ENCODE measurements at regions not wholly inside any gene's neighbourhood (a gene's known extent, or its start where the extent isn't known, plus 50 kb on each side); places are given as distances from the start of the nearest gene placed in this dataset.

DNA sequence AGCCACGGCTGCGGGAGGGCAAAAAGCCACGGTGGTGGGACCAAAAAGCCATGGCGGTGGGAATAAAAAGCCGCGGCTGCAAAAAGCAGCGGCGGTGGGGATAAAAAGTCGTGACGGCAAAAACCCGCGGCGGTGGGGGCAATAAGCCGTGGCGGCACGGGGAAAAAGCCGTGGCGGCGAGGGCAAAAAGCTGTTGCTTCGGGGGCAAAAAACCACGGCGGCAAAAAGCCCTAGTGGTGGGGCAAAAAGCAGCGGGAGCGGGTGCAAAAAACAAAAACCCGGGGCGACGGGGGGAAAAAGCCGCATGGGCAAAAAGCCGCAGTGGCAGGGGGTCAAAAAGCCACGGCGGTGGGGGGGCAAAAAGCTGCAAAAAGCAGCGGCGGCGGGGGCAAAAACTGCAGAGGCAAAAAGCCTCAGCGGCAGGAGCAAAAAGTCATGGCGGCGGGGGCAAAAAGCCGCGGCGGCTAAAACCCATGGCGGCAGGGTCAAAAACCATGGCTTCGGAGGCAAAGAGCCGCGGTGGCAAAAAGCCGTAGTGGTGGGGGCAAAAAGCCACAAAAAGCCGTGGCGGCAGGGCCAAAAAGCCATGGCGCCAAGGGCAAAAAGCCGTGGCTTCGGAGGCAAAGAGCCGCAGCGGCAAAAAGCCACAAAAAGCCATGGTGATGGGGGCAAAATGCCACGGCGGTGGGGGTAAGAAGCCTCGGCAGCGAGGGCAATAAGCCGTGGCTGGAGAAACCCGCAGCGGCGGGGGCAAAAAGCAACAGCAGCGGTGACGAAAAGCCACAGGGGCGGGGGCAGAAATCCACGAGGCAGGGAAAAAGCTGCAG, 525.8 kb downstream of the ZNF33B start:
- TF ChIP-seq, protein P1, sequence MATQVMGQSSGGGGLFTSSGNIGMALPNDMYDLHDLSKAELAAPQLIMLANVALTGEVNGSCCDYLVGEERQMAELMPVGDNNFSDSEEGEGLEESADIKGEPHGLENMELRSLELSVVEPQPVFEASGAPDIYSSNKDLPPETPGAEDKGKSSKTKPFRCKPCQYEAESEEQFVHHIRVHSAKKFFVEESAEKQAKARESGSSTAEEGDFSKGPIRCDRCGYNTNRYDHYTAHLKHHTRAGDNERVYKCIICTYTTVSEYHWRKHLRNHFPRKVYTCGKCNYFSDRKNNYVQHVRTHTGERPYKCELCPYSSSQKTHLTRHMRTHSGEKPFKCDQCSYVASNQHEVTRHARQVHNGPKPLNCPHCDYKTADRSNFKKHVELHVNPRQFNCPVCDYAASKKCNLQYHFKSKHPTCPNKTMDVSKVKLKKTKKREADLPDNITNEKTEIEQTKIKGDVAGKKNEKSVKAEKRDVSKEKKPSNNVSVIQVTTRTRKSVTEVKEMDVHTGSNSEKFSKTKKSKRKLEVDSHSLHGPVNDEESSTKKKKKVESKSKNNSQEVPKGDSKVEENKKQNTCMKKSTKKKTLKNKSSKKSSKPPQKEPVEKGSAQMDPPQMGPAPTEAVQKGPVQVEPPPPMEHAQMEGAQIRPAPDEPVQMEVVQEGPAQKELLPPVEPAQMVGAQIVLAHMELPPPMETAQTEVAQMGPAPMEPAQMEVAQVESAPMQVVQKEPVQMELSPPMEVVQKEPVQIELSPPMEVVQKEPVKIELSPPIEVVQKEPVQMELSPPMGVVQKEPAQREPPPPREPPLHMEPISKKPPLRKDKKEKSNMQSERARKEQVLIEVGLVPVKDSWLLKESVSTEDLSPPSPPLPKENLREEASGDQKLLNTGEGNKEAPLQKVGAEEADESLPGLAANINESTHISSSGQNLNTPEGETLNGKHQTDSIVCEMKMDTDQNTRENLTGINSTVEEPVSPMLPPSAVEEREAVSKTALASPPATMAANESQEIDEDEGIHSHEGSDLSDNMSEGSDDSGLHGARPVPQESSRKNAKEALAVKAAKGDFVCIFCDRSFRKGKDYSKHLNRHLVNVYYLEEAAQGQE (IDR thresholded peaks at IDR 0.05; ENCODE audit: insufficient replicate concordance, low read depth), result no peak
- TF ChIP-seq POLR2AphosphoS5 (IDR thresholded peaks at IDR 0.05; ENCODE audit: low read depth), result no peak
- TF ChIP-seq SPI1 (IDR thresholded peaks at IDR 0.05; ENCODE audit: borderline replicate concordance, low read depth), result no peak
- TF ChIP-seq CTCF (IDR thresholded peaks at IDR 0.05; ENCODE audit: insufficient read depth, low read length), result no peak
- no peak for TF ChIP-seq GABPA (IDR thresholded peaks at IDR 0.05; ENCODE audit: low read depth)
- DNase-seq (ENCODE audit: low read depth in 1 of 2, low spot score in 1 of 2), result no peak
- no peaks in the 10 kb centered on the region for H3K27me3 ChIP-seq (ENCODE audit: insufficient read depth, poor library complexity, severe bottlenecking)
- H3K27ac ChIP-seq (replicated peaks), result no peak overlapping the region
- no peak overlapping the region for H3K4me3 ChIP-seq (replicated peaks; ENCODE audit: insufficient read depth, low read length)

GRCh38 chr10:42111661-42112330, 526.6 kb downstream of the ZNF33B start:
- no peak for TF ChIP-seq POLR2AphosphoS5 (IDR thresholded peaks at IDR 0.05; ENCODE audit: low read depth)
- TF ChIP-seq CTCF (IDR thresholded peaks at IDR 0.05; ENCODE audit: insufficient read depth, low read length), result no peak
- TF ChIP-seq GABPA (IDR thresholded peaks at IDR 0.05; ENCODE audit: low read depth), result no peak
- no peak for TF ChIP-seq SPI1 (IDR thresholded peaks at IDR 0.05; ENCODE audit: borderline replicate concordance, low read depth)
- TF ChIP-seq, protein P1 (IDR thresholded peaks at IDR 0.05; ENCODE audit: insufficient replicate concordance, low read depth), result no peak

GRCh38 chr10:42111076-42111475, 527.3 kb downstream of the ZNF33B start:
- Histone ChIP-seq H3K27ac (replicated peaks) (no peak overlapping the region), H3K27me3 (ENCODE audit: insufficient read depth, poor library complexity, severe bottlenecking) (no peaks in the 10 kb centered on the region), H3K4me3 (replicated peaks; ENCODE audit: insufficient read depth, low read length) (no peak overlapping the region)
- no peak for DNase-seq (ENCODE audit: low read depth in 1 of 2, low spot score in 1 of 2)
- TF ChIP-seq GABPA (IDR thresholded peaks at IDR 0.05; ENCODE audit: low read depth), result no peak
- TF ChIP-seq, protein P1 (IDR thresholded peaks at IDR 0.05; ENCODE audit: insufficient replicate concordance, low read depth), result no peak
- TF ChIP-seq SPI1 (IDR thresholded peaks at IDR 0.05; ENCODE audit: borderline replicate concordance, low read depth), result no peak
- TF ChIP-seq POLR2AphosphoS5 (IDR thresholded peaks at IDR 0.05; ENCODE audit: low read depth), result no peak
- no peak for TF ChIP-seq CTCF (IDR thresholded peaks at IDR 0.05; ENCODE audit: insufficient read depth, low read length)

More at GRCh38 chr10:42111661-42112330, 526.6 kb downstream of the ZNF33B start:
- Histone ChIP-seq H3K27ac (replicated peaks) (no peak overlapping the region), H3K27me3 (ENCODE audit: insufficient read depth, poor library complexity, severe bottlenecking) (no peaks in the 10 kb centered on the region), H3K4me3 (replicated peaks; ENCODE audit: insufficient read depth, low read length) (no peak overlapping the region)
- no peak for DNase-seq (ENCODE audit: low read depth in 1 of 2, low spot score in 1 of 2)
